Stimulated activated CD4-positive, alpha-beta T cell treated with anti-CD3 and anti-CD28 coated beads, Interleukin-1b, Interleukin-23, amount 100 ng/mL, for 24 hours (primary cell): ENCODE measurements at regions not wholly inside any gene's neighbourhood (a gene's known extent, or its start where the extent isn't known, plus 50 kb on each side); places are given as distances from the start of the nearest gene placed in this dataset.

Experiments used
- DNase-seq, 4 experiments: peaks; one replicate each; pipeline ENCODE4 v3.0.0-alpha.2; 2020; ENCODE audit warnings: low read depth in 4 of 4, low spot score in 1 of 4

- no peak for DNase-seq
Measured at GRCh38 chr14:65872536-65872935, 460.0 kb downstream of the FUT8 start.

DNA sequence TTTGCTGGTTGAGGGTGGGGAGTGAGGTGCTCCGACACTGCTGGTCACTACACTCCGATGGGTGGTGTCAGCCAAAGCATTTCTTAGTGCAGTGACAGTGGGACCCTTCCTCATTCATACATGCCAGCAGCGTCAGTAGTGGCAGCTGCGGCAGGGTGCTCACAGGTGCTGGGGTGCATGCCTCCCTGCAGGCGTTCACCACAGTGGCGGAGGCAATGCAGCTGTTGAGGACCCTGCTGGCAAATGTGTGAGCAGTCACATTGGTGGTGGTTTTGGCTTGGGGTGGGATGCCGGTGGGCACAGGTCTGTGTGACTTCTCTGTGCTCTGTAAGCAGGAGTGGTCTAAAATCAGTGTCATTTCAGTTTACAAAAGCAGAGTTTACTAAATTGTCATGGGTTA, 464.6 kb downstream of the FUT8 start:
- DNase-seq: no peak

DNA sequence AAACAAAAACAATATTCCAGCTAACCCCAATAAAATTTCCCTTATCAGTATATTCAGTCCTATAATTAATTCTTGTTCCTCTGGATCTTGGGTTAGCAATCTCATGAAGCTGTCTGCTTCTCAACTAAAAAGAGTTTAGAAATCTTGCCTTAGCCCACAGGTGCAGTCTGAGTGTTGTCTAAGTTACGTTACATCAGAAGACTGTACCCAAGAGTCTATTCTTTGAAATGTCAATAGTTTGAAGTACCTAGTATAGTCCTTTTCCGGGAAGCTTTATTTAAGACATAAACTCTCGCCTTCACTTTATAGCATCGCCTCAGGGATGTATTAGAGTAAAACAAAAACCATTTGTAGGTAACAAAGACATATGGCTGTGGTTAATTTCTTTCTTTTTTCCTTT, 465.1 kb downstream of the FUT8 start:
- no peak for DNase-seq

- no peak for DNase-seq
Measured at GRCh38 chr14:65878586-65878985, 466.1 kb downstream of the FUT8 start.

DNA sequence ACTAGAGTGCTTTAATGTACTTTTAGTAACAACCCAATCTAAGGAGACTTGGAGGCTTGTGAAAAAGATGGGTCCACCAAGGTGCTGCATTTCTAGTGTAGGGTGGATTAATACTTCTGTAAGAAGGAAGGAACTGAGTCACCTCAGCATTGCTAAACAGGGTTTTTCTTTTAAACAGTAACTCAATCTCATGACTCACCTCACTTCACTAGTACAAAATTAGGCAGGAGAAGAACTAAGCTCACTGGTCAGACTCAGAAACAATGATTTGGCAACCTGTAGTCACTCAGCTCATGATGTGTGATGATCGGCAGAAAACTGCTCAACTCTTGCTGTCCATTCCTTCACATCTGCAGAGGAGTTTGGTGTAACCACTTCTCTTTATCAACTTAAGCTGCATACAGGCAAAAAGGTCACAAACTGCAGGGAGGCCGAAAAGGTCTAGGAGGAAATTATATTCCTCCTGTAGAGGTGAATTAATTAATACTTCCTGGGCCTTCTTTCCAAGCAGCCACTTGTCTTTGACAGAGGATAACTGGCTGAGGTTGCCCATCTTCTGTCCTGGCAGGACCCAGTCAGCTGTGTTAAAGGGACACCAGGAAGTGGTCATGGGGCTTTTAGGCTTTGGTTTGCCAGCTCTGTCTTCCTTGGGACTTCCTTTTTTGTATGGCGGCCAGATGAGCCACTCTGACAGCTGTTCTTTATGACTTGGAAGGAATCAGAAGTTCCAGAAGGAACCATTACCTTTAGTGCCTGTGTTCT, 466.9 kb downstream of the FUT8 start:
- DNase-seq: no peak

DNA sequence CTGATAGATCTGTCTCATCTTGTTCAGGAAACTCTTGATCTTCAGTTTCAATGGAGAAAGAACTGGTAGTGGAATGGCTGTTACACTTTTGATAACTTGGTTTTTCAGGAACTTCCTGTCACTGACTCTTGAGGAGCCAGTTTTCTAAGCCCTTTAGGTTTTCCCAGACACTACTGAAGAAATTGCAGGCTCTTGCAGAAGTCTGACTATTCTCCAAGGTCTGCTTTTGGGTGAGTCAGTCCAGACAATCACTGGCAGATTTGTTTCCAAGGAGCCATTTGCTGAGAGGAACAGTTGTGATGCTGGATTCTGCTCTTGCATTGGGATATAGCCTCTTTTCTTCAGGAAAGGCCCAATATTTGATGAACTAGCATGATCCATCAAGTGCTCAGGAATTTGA, 468.0 kb downstream of the FUT8 start:
- no peak for DNase-seq

DNA sequence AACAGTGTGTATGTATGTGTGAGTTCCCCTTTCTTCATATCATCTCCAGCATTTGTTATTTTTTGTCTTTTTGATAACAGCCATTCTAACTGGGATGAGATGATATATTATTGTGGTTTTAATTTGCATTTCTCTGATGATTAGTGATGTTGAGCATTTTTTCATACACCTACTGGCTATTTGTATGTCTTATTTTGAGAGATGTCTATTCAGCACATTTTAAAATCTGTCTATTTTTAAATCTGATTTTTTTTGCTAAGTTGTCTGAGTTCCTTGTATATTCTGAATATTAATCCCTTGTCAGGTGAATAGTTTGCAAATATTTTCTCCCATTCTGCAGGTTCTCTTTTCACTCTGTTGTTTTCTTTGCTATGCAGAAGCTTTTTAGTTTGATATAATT, 469.1 kb downstream of the FUT8 start:
- DNase-seq: no peak

DNA sequence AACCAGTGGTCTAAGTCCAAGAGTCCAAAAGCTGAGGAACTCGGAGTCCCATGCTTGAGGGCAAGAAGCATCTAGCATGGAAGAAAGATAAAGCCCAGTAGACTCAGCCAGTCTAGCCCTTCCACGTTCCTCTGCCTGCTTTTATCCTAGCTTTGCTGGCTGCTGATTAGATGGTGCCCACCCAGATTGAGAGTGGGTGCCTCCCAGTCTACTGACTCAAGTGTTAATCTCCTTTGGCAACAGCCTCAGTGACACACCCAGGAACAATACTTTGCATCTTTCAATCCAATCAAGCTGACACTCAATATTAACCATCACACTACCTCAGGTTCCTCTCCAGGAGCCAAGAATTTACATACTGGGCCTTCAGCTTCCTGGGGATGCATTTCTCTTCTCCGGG, 476.1 kb downstream of the FUT8 start:
- DNase-seq: no peak

GRCh38 chr14:65892315-65892714, 479.8 kb downstream of the FUT8 start:
- no peak for DNase-seq

DNA sequence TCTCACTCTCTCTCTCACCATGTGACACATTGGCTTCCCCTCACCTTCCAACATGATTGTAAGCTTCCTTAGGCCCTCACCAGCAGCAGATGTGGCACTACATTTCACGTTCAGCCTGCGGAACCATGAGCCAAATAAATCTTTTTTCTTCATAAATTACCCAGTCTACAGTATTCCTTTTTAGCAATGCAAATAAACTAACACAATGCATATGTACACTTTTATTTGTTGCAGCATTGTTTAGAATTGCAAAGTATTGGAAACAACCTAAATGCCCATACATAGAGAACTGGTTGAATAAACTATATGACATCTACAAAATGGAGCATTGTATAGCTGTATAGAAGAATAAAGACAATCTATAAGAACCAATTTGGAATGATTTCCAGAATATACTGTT, 487.6 kb downstream of the FUT8 start:
- no peak for DNase-seq

DNA sequence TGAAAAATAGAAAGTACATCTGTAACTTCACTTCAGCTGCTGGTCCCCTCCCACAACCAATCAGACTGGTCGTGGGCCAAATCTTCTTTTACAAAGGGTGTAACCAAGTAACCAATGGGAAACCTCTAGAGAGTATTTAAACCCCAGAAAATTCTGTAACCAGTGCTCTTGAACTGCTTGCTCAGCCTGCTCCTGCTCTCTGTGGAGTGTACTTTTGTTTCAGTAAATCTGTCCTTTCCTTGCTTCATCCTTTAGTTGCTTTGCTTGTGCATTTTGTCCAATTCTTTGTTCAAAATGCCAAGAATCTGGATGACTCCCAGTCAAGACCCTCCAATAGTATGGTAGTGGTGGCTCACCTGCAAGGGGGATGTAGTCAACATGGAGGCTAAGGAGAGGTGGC, 489.1 kb downstream of the FUT8 start:
- DNase-seq: no peak

DNA sequence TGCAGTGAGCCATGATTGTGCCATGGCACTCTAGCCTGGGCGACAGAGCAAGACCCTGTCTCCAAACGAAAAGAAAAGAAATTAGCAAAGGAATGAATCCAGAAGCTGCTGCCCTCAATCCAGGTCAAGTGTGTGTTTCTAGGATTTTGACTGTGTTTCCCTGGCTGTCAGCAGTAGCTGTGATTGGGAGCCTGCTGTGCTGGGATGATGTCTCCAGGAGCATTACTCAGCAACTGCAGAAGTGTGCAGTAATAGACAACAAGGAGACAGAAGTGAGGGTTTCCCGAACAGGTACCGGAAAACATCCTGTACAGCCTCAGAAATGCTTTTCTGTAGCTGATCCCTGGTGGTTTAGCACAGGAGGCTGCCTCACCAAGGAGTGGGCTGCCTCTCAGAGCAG, 492.5 kb downstream of the FUT8 start:
- no peak for DNase-seq

GRCh38 chr14:65906344-65906743, 493.8 kb downstream of the FUT8 start:
- no peak for DNase-seq

GRCh38 chr14:65906948-65907347, 494.4 kb downstream of the FUT8 start:
- no peak for DNase-seq

- DNase-seq: no peak
Measured at GRCh38 chr14:65910108-65910786, 497.7 kb downstream of the FUT8 start.

GRCh38 chr14:65915125-65915524, 502.6 kb downstream of the FUT8 start:
- DNase-seq: no peak

GRCh38 chr14:65916055-65916454, 503.5 kb downstream of the FUT8 start:
- no peak for DNase-seq

- no peak for DNase-seq
Measured at GRCh38 chr14:65920996-65921395, 508.5 kb downstream of the FUT8 start.

- no peak for DNase-seq
Measured at GRCh38 chr14:65922142-65922541, 509.6 kb downstream of the FUT8 start.

DNA sequence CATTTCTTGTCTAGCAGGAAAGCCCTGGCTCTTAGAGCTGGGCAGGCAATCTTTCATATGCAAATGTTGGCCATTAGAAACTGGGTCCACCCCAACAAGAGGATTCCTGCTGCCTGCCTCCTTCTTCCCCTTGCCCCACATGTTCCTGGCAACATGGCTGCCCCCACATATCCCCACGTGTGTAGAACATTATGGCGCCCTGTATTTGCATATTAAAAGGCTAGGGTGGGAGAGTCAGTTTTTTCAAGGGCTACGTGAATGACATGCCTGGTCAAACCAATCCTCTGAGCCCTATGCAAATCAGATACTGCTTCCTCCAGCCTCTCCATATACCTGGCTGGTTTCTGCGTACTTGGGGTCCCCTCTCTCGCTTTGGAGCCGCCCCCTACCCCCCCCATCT, 514.0 kb downstream of the FUT8 start:
- DNase-seq: no peak

- no peak for DNase-seq
Measured at GRCh38 chr14:65926935-65927700, 514.6 kb downstream of the FUT8 start.

- DNase-seq: peak; percentile 28 to 67 (median 57)
Measured at GRCh38 chr14:65927931-65928356, 515.4 kb downstream of the FUT8 start.
